OCI-LY7 (cell line): ENCODE measurements at regions not wholly inside any gene's neighbourhood (a gene's known extent, or its start where the extent isn't known, plus 50 kb on each side); places are given as distances from the start of the nearest gene placed in this dataset.

ENCODE experiments used
- BruUV-seq: library from RNA; stranded (reverse); fragments of 400-500 nt; replicated peaks from 2 replicates; lab custom pipeline; 2021; lab: Mats Ljungman, UMichigan
- CTCF ChIA-PET: fragments of 300-600 bp; sonication (Branson Sonifier 250); formaldehyde crosslinking; loops from one replicate; lab custom pipeline; 2022; ENCODE audit warnings: antibody characterized with exemption; ENCODE audit not compliant: unreplicated experiment; lab: Charles Lee
- POLR2A ChIA-PET: fragments of 300-600 bp; sonication (Branson Sonifier 250); formaldehyde crosslinking; loops from one replicate; lab custom pipeline; 2022; ENCODE audit warnings: antibody characterized with exemption; lab: Charles Lee
- DNase-seq: peaks from one replicate; pipeline ENCODE4 v3.0.0-alpha.2; 2015; ENCODE audit warnings: low spot score
- H2AFZ ChIP-seq: fragments of 200-600 bp; sonication (generic), shearing (Covaris generic); 2 replicates; pipeline ENCODE4 v1.6.1; 2014; ENCODE audit warnings: mild to moderate bottlenecking, antibody characterized with exemption, low read length, moderate library complexity
- H3K27ac ChIP-seq: fragments of 200-600 bp; sonication (generic); 2 replicates; pipeline ENCODE4 v1.5.1; 2014; ENCODE audit warnings: mixed run types, low read depth, mild to moderate bottlenecking, moderate library complexity, low read length, inconsistent platforms; ENCODE audit not compliant: poor library complexity, severe bottlenecking
- H3K36me3 ChIP-seq: fragments of 200-600 bp; sonication (generic); 2 replicates; pipeline ENCODE4 v1.6.1; 2014; ENCODE audit warnings: mild to moderate bottlenecking, antibody characterized with exemption, low read length, moderate library complexity, mixed read lengths; ENCODE audit not compliant: insufficient read depth
- H3K4me1 ChIP-seq: fragments of 200-600 bp; sonication (generic); 2 replicates; pipeline ENCODE4 v1.5.1; 2014; ENCODE audit warnings: mild to moderate bottlenecking, low read length; ENCODE audit not compliant: insufficient read depth, poor library complexity, severe bottlenecking
- H3K4me2 ChIP-seq: fragments of 200-600 bp; sonication (generic); 2 replicates; pipeline ENCODE4 v1.6.1; 2014; ENCODE audit warnings: mild to moderate bottlenecking, low read length
- H3K4me3 ChIP-seq: fragments of 200-600 bp; sonication (generic); 2 replicates; pipeline ENCODE4 v1.5.1; 2014; ENCODE audit warnings: mild to moderate bottlenecking, low read depth, low read length; ENCODE audit not compliant: poor library complexity, severe bottlenecking
- H3K79me2 ChIP-seq: fragments of 200-600 bp; sonication (generic); 2 replicates; pipeline ENCODE4 v1.6.1; 2016; ENCODE audit warnings: low read depth, mild to moderate bottlenecking, low read length, moderate library complexity, mixed read lengths; ENCODE audit not compliant: insufficient read depth
- H3K9me2 ChIP-seq: fragments of 200-600 bp; sonication (generic); 2 replicates; pipeline ENCODE4 v1.6.1; 2016; ENCODE audit warnings: mild to moderate bottlenecking, low read length, mixed read lengths; ENCODE audit not compliant: insufficient read depth
- H3K9me3 ChIP-seq: fragments of 200-600 bp; sonication (generic); 2 replicates; pipeline ENCODE4 v1.6.1; 2014; ENCODE audit warnings: mild to moderate bottlenecking, mixed run types, low read length, mixed read lengths
- H4K20me1 ChIP-seq: fragments of 200-600 bp; sonication (generic); 2 replicates; pipeline ENCODE4 v1.6.1; 2014; ENCODE audit warnings: mild to moderate bottlenecking, antibody characterized with exemption, low read length, moderate library complexity, mixed read lengths; ENCODE audit not compliant: insufficient read depth
- CTCF ChIP-seq: fragments of 200-600 bp; sonication (generic); conservative IDR thresholded peaks from 2 replicates; pipeline ENCODE4 v1.5.1; 2014; ENCODE audit warnings: mild to moderate bottlenecking, antibody characterized with exemption, low read length, moderate library complexity, mixed read lengths
- EZH2phosphoT487 ChIP-seq: fragments of 200-600 bp; sonication (generic); IDR thresholded peaks from 2 replicates; pipeline ENCODE4 v1.6.1; 2018; ENCODE audit warnings: low read depth, borderline replicate concordance, mild to moderate bottlenecking, mixed run types, antibody characterized with exemption, low read length, moderate library complexity, mixed read lengths
- intact Hi-C: fragments of 100-400 bp; cut with micrococcal nuclease; formaldehyde crosslinking; loops from one replicate; pipeline ENCODE4 v1.10.0; 2022; ENCODE audit not compliant: unreplicated experiment

- CTCF ChIA-PET: no interaction called here
- Histone ChIP-seq H3K36me3 (no peaks in the 10 kb centered on the region), H3K27ac (no peak overlapping the region), H2AFZ (no peak overlapping the region), H3K4me1 (no peaks in the 10 kb centered on the region), H3K79me2 (no peaks in the 10 kb centered on the region), H3K9me3 (no peaks in the 10 kb centered on the region), H3K4me2 (no peak overlapping the region), H4K20me1 (no peaks in the 10 kb centered on the region), H3K4me3 (no peak overlapping the region), H3K9me2 (no peaks in the 10 kb centered on the region)
- intact Hi-C loops: no loop called here
- no peak for DNase-seq
- no peak for TF ChIP-seq EZH2phosphoT487
- no peak for TF ChIP-seq CTCF
- no TSS peak for BruUV-seq
- POLR2A ChIA-PET: no interaction called here
Observed at GRCh38 chr17:36773039-36773438, 164.2 kb upstream of the LHX1 start.

- Histone ChIP-seq H3K36me3 (no peaks in the 10 kb centered on the region), H3K9me3 (no peaks in the 10 kb centered on the region), H3K9me2 (no peaks in the 10 kb centered on the region), H3K79me2 (no peaks in the 10 kb centered on the region), H4K20me1 (no peaks in the 10 kb centered on the region), H3K4me1 (no peaks in the 10 kb centered on the region), H2AFZ (no peak overlapping the region), H3K4me2 (no peak overlapping the region), H3K27ac (no peak overlapping the region), H3K4me3 (no peak overlapping the region)
- intact Hi-C loops: no loop called here
- BruUV-seq: no TSS peak
- TF ChIP-seq EZH2phosphoT487: no peak
- no peak for TF ChIP-seq CTCF
- CTCF ChIA-PET: no interaction called here
- POLR2A ChIA-PET: no interaction called here
- no peak for DNase-seq
Observed at GRCh38 chr17:36777118-36777517, 160.2 kb upstream of the LHX1 start.

- no peaks in the 10 kb centered on the region for H3K4me1 ChIP-seq
- ChIA-PET CTCF (no interaction called here), POLR2A (no interaction called here)
- H3K27ac ChIP-seq: no peak overlapping the region
- H3K4me2 ChIP-seq: no peak overlapping the region
- H3K79me2 ChIP-seq: no peaks in the 10 kb centered on the region
- TF ChIP-seq CTCF (no peak), EZH2phosphoT487 (no peak)
- H2AFZ ChIP-seq: no peak overlapping the region
- no peaks in the 10 kb centered on the region for H3K9me3 ChIP-seq
- H3K9me2 ChIP-seq: no peaks in the 10 kb centered on the region
- H3K36me3 ChIP-seq: no peaks in the 10 kb centered on the region
- DNase-seq: no peak
- H4K20me1 ChIP-seq: no peaks in the 10 kb centered on the region
- intact Hi-C loops: no loop called here
- no TSS peak for BruUV-seq
- no peak overlapping the region for H3K4me3 ChIP-seq
Observed at GRCh38 chr17:36778448-36778847, 158.8 kb upstream of the LHX1 start.
